ENCODE measurements at regions not wholly inside any gene's neighbourhood (a gene's known extent, or its start where the extent isn't known, plus 50 kb on each side); places are given as distances from the start of the nearest gene placed in this dataset.

DNA sequence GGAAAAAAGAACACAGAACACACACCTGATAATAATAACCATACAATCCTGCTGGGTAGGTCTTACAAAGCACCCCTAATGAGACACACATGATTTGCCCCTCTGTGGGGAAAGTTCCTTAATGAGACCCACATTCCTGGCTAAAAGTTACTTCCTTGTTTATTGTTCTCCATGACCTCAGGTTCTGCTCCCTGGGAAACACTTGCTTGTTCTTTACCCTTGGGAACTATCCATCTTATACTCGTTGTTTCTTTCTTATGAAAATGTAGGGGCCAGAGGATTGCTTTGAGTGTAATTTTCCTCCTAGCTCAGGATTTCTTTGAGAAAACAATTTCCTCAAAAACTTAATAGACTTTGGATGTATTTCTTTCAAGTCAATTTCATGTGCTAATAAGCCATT is 52.1 kb upstream of the PCDH10 start:
- DNase-seq = no peak

Measured in NCI-H1417 treated with DMSO at 0.1 percent for 48 hours (cell line).